Nucleus accumbens (tissue), 56 donors: ENCODE measurements at regions not wholly inside any gene's neighbourhood (a gene's known extent, or its start where the extent isn't known, plus 50 kb on each side); places are given as distances from the start of the nearest gene placed in this dataset.
"Not testable (repeated sequence)": the region's sequence is repeated elsewhere in the genome, so short reads cannot be mapped to it uniquely, and the experiment has no call there.

ENCODE experiments used
- DNase-seq, 56 donors: peaks; one replicate each; lab custom pipeline; 2025; lab: John Stamatoyannopoulos, UW

DNA sequence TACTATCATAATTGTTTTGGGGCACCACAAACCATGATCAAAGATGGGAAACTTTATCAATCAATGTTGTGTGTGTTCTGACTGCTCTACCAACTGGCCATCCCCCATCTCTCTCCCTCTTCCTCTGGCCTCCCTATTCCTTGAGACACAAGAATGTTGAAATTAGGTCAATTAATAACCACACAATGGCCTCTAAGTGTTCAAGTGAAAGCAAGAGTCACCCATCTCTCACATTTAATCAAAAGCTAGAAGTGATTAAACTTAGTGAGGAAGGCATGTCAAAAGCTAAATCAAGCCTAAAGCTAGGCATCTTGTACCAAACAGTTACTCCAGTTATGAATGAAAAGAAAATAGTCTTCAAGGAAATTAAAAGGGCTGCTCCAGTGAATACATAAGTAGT, 390.3 kb upstream of the NFIA start:
- no peak for DNase-seq

DNA sequence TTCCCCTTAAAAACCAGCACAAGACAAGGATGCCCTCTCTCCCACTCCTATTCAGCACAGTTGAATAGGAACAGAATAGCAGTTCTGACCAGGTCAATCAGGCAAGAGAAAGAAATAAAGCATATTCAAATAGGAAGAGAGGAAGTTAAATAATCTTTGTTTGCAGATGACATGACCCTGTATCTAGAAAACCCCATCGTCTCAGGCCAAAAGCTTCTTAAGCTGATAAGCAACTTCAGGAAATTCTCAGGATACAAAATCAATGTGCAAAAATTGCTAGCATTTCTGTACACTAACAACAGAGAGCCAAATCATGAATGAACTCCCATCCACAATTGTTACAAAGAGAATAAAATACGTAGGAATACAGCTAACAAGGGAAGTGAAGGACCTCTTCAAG, 394.1 kb upstream of the NFIA start:
- DNase-seq: not testable (repeated sequence)

DNA sequence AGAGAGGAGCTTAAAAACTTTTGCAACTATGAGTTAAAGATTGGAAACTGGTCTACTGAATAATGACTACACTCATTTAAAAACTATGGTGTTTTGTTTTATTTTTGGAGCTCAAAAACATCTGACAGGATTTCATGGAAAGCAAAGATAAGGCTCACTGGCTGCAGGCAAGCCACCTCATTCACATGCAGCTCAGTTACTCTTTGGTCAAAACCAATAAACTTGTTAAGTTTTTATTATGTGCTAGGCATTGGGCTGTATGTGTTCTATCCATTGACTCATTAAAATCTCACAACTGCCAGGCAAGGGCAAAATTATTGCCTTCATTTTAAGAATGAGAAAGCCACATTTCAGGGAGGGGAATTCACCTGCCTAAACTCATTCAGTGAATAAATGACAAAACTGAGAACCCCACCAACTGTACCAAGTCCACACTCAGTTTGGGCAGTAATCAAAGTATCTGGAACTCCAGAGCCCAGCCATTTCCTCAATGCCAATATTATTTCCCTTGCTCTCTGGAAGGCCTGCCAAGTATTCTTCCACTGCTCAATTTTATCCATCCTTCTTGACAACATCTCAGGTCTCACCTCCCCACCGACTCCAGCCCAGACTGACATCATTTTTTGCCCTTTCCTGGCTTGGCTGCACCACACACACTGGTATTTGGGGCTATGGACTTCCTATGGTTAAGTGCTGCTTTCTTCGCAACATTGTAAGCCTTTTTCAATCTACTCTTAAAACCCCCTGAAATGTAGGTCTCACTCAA, 401.1 kb upstream of the NFIA start:
- no peak for DNase-seq

DNA sequence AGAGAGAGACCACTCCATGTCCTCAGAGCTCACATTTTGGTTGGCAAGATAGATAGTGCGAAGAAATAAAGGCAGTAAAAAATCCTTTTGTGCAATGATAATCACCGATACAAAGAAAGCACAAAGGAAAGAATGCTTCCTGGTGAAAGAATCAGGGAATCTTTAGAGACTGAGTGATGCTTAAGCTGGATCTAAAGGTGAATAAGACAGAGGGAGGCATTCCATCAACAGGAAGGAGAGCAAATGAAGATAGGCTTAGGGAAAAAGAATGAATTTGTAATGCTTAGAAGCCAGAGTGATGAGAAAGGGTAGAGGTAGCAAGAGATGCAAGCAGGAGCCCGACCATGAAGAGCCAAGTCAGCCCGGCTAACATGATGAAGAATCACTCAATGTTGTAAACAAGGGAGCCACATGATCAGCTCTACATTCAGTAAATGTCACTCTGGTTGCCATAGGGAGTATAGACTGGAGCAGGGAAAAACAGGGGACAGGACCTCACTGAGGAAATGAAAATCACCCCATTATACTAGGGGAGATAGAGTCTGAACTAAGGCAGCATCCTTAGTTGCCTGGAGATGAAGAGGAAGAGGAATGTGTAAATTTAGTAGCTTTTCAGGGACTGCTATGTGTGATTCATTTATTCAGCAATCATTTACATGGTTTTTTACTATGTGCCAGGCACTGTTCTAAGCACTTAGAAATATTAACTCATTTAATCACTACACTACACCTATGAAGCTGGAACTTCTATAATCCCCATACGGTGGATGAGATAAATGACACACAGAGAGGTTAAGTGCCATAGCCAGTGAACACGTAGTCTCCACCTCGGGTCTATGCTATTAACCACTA, 402.6 kb upstream of the NFIA start:
- no peak for DNase-seq

DNA sequence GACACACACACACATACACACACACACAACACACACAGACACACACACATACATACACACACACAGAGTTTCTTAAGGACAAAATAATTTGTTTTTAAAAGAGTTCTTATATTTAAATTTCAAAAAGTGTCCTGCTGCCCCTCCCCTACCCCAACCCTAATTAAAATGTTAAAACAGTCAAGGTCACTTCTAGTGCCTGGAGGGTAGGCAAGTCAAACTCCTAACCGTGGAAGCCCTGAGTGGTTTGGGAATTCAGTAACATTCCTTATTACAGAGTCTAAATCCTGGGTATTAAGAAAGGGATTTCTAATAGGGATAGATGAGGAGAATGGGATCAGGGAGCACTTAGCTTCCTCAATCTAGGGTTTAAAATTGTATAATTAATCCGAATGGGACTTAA, 403.6 kb upstream of the NFIA start:
- no peak for DNase-seq

DNA sequence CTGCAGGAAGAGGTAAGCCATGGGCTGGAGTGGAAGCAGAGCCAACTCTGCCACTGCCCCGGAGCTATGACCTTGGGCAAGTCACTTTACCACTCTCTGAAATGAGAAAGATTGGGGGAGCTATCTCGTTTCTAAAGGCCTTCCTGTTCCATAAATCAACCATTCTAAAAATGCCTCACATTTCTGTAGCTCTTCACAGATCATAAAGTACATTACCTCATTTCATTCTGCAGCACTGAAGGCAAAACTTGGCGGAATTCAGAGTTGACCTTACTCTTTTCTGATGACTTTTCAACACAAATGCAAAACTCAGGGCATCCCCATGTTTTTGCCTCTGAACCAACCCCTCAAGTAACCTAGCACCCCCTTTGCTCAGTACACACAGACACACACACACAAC, 404.0 kb upstream of the NFIA start:
- DNase-seq: no peak

DNA sequence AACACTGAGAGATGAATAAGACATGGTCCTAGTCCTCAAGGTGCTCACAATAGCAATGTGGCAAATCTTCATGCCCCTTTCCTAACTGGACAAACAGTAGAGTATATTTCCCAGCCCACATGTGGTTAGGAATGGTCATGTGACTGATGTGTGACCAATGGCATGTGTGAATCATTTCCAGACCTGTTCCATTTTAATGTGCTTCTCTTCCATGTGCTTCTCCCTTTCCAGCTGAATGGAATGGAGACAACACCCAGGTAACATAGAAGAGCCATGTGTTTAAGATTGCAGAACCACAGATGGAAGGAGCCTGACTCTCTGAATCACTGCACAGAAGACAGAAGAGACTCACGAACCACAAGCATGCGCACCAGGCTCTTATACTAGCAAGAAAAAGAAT, 409.9 kb upstream of the NFIA start:
- no peak for DNase-seq

DNA sequence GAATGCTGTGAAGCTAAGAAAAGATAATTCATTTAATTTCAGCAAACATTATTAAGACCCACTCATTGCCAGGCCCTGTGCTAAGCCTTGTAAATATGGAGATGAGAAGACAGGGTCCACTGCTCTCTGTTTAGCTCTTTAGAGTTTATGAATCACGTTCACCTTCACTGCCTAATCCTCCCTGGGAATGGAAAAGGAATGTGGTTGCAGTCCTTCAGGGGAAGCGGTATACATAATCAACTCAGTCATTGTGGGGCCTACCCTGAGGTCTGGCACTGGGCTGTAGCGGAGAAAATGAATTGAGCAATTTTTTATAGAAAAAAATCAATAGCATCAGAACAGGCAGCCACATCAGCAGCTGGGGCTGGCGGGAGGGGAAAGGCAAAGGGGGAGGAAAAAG, 412.1 kb upstream of the NFIA start:
- no peak for DNase-seq

DNA sequence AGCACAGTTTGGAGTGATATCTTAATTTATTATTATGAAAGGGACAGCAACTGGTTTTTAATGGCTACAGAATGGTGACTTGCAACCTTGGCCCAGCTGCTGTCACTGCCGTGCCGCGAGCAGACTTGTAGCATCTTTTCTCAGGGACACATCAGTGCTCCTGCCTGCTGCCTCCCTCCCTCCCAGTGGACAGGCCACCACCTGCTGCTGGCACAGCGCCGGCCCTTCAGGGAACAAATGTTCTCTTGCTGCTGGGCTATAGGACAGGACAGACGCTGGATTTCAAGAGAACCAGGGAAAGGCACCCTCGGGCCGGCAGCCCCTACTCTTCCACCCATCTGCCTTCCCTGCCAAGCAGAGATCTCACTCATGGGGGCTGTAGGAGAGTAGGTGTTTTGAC, 413.8 kb upstream of the NFIA start:
- peak in 4 of 56 donors; percentile 0 to 8 (median 1) for DNase-seq

DNA sequence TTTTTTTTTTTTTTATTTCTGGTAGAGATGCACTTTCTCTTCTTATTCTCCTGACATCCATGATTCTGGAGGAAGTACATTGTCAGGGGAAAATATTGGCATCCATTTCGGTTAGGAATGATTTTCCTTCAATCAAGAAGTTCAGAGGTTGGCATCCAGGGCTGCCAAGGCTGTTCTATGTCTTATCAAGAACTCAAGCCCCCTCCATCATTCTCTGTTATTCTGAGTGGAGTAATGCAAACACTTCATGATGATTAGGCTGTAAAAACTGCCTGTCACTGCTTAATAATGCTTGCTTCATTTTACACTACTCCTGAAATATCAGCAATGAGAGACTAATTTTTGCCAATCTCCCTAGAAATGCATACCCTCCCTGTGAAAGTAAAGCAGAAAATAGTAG, 417.1 kb upstream of the NFIA start:
- no peak for DNase-seq

DNA sequence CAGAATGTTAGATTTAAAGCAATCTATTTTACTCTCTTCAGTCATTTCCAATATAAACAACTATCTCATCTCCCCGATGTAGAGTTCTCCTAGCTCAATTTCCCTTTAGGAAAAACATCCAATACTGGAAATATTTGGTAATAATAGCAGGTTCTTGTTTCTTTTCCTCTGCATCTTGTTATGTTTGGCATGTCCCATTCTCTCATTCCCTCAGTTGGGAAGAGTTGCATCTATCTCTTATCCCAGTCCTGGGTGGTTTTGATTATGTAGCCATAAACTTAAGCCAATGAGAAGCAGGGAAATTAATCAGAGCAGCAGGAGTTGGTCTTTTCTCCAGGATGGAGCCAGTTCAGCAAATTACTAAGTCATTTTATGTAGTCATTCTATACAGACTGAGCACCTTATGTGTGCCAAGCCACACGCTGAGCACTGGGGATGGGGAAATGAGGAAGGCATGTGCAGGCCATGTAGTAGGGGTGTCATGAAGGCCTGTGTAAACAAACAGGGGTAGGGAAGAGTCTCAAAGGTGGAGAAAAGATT, 418.2 kb upstream of the NFIA start:
- DNase-seq: no peak

DNA sequence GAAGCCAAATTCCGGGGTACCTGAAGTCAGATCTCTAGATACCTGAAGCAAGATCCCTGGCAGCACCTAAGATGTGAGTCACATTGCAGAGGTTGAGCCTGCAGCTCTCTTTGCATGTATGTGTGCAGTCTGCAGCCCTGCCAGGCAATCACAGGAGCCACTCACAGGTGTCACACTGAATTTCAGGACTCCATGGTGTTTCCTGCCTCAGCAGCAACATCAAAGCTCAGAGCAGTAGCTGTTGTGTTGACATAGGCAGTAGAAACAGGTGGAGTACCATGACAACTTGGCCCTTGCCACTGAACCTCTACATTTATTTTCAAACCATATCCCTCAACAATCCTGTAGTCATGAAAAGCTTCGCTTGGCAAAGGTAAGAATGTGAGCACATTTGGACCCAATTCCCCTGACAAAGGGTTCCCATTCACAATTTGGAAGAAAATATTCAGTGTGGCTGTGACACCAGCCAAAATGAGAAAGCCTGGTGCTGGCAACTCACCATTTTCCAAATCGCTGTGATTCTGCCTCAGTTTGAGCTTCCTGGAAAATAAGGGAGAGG, 419.8 kb upstream of the NFIA start:
- DNase-seq: no peak

DNA sequence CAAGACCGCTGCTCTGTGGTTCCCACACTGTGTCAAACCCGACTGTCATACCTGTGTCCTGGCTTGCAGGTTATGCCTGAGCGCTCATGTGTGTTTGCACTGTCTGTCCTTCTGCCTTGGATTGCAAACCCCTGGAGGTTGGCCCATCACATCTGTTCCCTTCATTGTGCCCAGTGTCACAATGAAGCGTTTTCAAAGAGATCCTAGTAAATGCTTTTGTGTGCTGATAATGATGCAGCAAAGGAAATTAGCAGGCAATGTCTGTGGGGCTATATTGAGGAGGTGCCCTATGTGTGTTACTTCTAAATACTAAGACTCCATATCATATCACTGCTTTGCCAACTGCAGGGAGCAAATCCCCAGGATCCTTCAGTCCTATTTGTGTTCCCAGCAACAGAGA, 424.4 kb upstream of the NFIA start:
- DNase-seq: peak in 16 of 56 donors; percentile 2 to 28 (median 10)

DNA sequence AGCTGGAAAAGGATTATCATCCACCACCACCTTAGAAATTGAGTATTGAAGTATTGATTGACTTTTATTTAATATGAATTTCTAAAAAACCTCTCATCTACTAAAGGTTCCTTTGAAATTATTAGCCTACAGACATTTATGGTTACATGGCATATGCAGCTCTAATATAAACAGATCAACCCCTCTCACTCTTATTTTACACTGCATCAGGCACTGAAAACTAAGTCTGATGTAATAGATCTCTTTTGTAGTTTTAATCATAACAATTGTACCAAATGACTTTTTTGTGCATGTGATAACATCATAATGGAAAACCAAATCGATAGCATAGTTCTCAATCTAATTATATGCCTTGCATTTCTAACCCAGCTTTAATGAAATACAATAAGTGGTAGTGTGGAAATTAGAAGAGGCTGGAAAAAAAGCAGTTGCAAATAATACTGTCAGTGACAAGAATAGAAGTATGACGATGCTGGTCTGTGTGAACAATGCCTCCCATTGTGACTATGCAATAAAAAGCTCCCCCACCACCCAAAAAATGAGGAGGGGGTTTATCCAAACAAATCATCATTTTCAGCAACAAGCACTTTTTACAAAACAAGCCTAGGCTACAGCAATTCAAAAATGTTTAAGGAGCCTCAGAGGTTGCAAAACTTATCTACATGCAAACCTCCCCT, 426.5 kb upstream of the NFIA start:
- peak in 3 of 56 donors; percentile 1 to 26 (median 24) for DNase-seq

DNA sequence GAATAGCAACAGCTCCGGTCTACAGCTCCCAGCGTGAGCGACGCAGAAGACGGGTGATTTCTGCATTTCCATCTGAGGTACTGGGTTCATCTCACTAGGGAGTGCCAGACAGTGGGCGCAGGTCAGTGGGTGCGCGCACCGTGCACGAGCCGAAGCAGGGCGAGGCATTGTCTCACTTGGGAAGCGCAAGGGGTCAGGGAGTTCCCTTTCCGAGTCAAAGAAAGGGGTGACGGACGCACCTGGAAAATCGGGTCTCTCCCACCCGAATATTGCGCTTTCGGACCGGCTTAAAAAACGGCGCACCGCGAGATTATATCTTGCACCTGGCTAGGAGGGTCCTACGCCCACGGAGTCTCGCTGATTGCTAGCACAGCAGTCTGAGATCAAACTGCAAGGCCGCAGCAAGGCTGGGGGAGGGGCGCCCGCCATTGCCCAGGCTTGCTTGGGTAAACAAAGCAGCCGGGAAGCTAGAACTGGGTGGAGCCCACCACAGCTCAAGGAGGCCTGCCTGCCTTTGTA, 442.3 kb upstream of the NFIA start:
- not testable (repeated sequence) for DNase-seq

DNA sequence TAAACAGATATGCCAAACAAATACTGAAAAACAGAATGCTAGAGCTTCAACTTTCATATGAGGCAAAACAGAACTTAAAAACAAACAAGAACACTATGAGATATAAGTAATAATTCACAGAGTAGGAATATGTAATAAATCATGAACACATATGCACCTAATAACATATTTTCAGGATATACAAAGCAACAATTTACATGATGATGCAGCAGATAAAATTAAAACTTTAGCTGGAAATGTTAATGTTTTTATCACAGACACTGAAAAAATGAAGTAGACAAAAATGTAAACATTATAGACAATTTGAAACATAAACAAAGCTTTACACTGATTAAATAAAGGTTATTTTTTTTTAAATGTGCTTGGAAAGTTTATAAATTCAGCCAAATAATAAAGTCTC, 443.1 kb upstream of the NFIA start:
- DNase-seq: no peak

DNA sequence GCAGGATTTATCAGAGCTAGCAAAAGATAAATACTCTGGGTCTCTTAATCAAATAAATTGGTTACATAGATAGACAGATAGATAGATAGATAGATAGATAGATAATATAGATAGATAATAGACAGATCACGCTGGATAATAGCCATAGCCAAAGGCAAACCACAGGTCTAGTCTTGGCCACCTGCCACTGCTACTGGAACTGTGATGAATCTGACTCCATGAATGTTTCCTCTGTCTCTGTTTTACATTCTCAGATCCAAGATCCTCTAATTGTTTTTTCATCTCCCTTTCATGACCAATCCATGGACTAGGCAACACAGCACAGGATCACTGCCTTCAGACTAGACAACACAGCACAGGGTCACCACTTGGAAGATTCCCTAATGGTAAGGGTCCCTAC, 444.7 kb upstream of the NFIA start:
- peak in 1 of 56 donors; percentile 7 for DNase-seq

DNA sequence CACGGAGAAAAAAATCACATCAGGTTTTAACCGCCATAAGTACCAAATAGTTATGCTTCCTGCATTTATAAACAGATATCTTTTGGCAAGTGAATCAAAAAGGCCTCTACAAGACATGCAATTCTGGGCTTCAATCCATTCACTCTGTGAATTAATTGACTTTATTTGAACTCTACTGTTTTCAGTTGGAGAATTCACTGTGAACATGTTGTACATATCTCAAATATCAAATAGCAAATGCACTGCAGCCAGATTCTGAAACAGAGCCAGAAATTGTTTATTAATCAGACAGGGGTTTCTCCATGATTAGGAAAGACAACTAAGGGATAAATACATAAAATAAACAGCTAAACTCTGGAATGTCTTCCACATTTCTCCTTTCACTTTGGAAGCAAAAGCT, 445.4 kb upstream of the NFIA start:
- no peak for DNase-seq

DNA sequence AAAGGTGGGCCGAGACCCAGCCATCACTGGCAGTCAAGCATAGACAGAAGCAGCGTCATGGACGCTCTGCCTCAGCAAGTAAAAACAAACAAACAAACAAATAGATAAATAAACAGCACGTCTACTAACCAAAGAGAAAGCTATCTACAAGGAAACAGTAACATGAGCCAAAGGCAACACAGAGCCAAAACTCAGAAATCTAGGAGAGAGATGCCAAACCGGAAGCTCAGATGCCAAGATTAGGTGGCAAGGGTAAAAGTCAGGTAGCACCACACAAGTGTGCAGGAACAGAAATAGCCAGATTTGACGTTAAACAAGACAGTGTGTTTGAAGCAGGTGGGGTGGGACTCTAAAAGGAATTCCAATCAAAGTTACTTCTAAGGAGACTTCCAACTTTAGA, 448.3 kb upstream of the NFIA start:
- no peak for DNase-seq

DNA sequence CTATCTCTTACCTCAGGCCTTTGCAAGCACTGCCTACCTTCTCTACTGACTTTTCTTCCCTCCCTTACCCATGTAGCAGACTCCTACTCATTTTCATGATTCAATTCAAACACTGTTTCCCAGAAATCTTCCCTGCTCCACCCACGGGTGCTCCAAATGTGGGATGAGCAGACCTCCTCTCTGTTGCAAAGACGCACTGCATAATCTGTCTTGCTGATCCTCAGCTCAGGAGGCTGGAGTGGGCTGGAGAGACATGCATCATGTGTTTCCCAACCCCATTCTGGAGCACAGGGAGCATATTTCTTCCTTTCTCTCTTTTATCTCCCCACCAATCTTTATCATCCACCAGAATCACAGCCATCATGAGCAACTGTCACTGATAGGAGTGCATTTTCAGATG, 459.9 kb upstream of the NFIA start:
- peak in 40 of 56 donors; percentile 2 to 89 (median 52) for DNase-seq
